ENCODE measurements at regions not wholly inside any gene's neighbourhood (a gene's known extent, or its start where the extent isn't known, plus 50 kb on each side); places are given as distances from the start of the nearest gene placed in this dataset.
"Not testable (repeated sequence)": the region's sequence is repeated elsewhere in the genome, so short reads cannot be mapped to it uniquely, and the experiment has no call there.

GRCh38 chr1:858649-859041 is 65.1 kb upstream of the SAMD11 start:
- ATAC-seq; in situ Hi-C loops (cut with MboI); SMC1A ChIA-PET (ENCODE audit: uncharacterized antibody, unreplicated experiment); H3K9ac ChIP-seq (ENCODE audit: control insufficient read depth, insufficient read depth, low read length); H4K20me1 ChIP-seq (ENCODE audit: control insufficient read depth, insufficient read depth); FAIRE-seq; POLR2A ChIA-PET; H3K27ac ChIP-seq (ENCODE audit: control insufficient read depth, insufficient read depth); H3K9me3 ChIP-seq (replicated peaks; ENCODE audit: control insufficient read depth, insufficient read depth, low read length); DNase-seq (ENCODE audit: low read depth, low spot score); intact Hi-C loops (cut with micrococcal nuclease; ENCODE audit: unreplicated experiment); H3K4me1 ChIP-seq (ENCODE audit: control insufficient read depth, insufficient read depth, low read length); H3K36me3 ChIP-seq (ENCODE audit: control insufficient read depth in 2 of 2, insufficient read depth in 2 of 2, low read length in 1 of 2); H3K4me2 ChIP-seq (ENCODE audit: control insufficient read depth, insufficient read depth); H3K27me3 ChIP-seq (replicated peaks in 1 of 2; ENCODE audit: control insufficient read depth in 2 of 2, insufficient read depth in 2 of 2, low read length in 1 of 2); H2AFZ ChIP-seq (ENCODE audit: control insufficient read depth, low read depth, low read length); H3K79me2 ChIP-seq (ENCODE audit: control insufficient read depth, insufficient read depth, low read length); H3K4me3 ChIP-seq; BruUV-seq (replicated peaks); RAD21 ChIA-PET (ENCODE audit: unreplicated experiment): not testable (repeated sequence)
- CTCF ChIA-PET: interaction anchor here (0.7 kb wide), 1 partner anchor 26 kb away, joined by 3 read pairs; no protein-coding TSS in a partner anchor
- WGBS (ENCODE audit: insufficient coverage, insufficient replicate concordance, low lambda C conversion rate, missing lambda C conversion rate): 15% methylated on average over 11 of the region's 12 CpGs

GRCh38 chr1:860941-861340 is 62.8 kb upstream of the SAMD11 start:
- H2AFZ ChIP-seq (ENCODE audit: control insufficient read depth, low read depth, low read length); H3K9ac ChIP-seq (ENCODE audit: control insufficient read depth, insufficient read depth, low read length); H3K79me2 ChIP-seq (ENCODE audit: control insufficient read depth, insufficient read depth, low read length); FAIRE-seq; RAD21 ChIA-PET (ENCODE audit: unreplicated experiment); H3K9me3 ChIP-seq (replicated peaks; ENCODE audit: control insufficient read depth, insufficient read depth, low read length); H3K27ac ChIP-seq (ENCODE audit: control insufficient read depth, insufficient read depth); H3K4me3 ChIP-seq; BruUV-seq (replicated peaks); ATAC-seq; CTCF ChIA-PET; SMC1A ChIA-PET (ENCODE audit: uncharacterized antibody, unreplicated experiment); H4K20me1 ChIP-seq (ENCODE audit: control insufficient read depth, insufficient read depth); H3K4me1 ChIP-seq (ENCODE audit: control insufficient read depth, insufficient read depth, low read length); in situ Hi-C loops (cut with MboI); intact Hi-C loops (cut with micrococcal nuclease; ENCODE audit: unreplicated experiment); POLR2A ChIA-PET; H3K27me3 ChIP-seq (replicated peaks in 1 of 2; ENCODE audit: control insufficient read depth in 2 of 2, insufficient read depth in 2 of 2, low read length in 1 of 2); H3K4me2 ChIP-seq (ENCODE audit: control insufficient read depth, insufficient read depth); H3K36me3 ChIP-seq (ENCODE audit: control insufficient read depth in 2 of 2, insufficient read depth in 2 of 2, low read length in 1 of 2); DNase-seq (ENCODE audit: low read depth, low spot score): not testable (repeated sequence)
- WGBS (ENCODE audit: insufficient coverage, insufficient replicate concordance, low lambda C conversion rate, missing lambda C conversion rate): 36% methylated on average over 9 of the region's 11 CpGs

GRCh38 chr1:861714-862113 is 62.0 kb upstream of the SAMD11 start:
- no peaks in the 10 kb centered on the region for H3K27me3 ChIP-seq (replicated peaks in 1 of 2; ENCODE audit: control insufficient read depth in 2 of 2, insufficient read depth in 2 of 2, low read length in 1 of 2)
- POLR2A ChIA-PET: no interaction called here
- H3K36me3 ChIP-seq (ENCODE audit: control insufficient read depth in 2 of 2, insufficient read depth in 2 of 2, low read length in 1 of 2): no peaks in the 10 kb centered on the region
- H2AFZ ChIP-seq (ENCODE audit: control insufficient read depth, low read depth, low read length): no peak overlapping the region
- peaks cover 12% of the 10 kb centered on the region for H3K4me1 ChIP-seq (ENCODE audit: control insufficient read depth, insufficient read depth, low read length)
- H3K4me3 ChIP-seq: no peak overlapping the region
- H3K4me2 ChIP-seq (ENCODE audit: control insufficient read depth, insufficient read depth): no peak overlapping the region
- RAD21 ChIA-PET (ENCODE audit: unreplicated experiment): no interaction called here
- SMC1A ChIA-PET (ENCODE audit: uncharacterized antibody, unreplicated experiment): no interaction called here
- intact Hi-C loops (cut with micrococcal nuclease; ENCODE audit: unreplicated experiment): no loop called here
- no peak for DNase-seq (ENCODE audit: low read depth, low spot score)
- FAIRE-seq: no peak
- CTCF ChIA-PET: no interaction called here
- H3K9me3 ChIP-seq (replicated peaks; ENCODE audit: control insufficient read depth, insufficient read depth, low read length): no peaks in the 10 kb centered on the region
- in situ Hi-C loops (cut with MboI): no loop called here
- no peaks in the 10 kb centered on the region for H3K79me2 ChIP-seq (ENCODE audit: control insufficient read depth, insufficient read depth, low read length)
- H4K20me1 ChIP-seq (ENCODE audit: control insufficient read depth, insufficient read depth): no peaks in the 10 kb centered on the region
- no TSS peak for BruUV-seq (replicated peaks)
- H3K9ac ChIP-seq (ENCODE audit: control insufficient read depth, insufficient read depth, low read length): no peak overlapping the region
- no peak for ATAC-seq
- H3K27ac ChIP-seq (ENCODE audit: control insufficient read depth, insufficient read depth): no peak overlapping the region
- TF ChIP-seq SUZ12 (IDR thresholded peaks at IDR 0.05; ENCODE audit: unreplicated experiment) (no peak), BCL3 (IDR thresholded peaks at IDR 0.05; ENCODE audit: borderline replicate concordance, insufficient read depth, low read depth, low read length, poor library complexity, severe bottlenecking) (no peak), E4F1 (IDR thresholded peaks at IDR 0.05; ENCODE audit: borderline replicate concordance, partially characterized antibody) (no peak), POU2F2 (IDR thresholded peaks at IDR 0.05; ENCODE audit: borderline replicate concordance, low read depth, low read length) (no peak), YY1 (IDR thresholded peaks at IDR 0.05; ENCODE audit: low read depth, low read length) (no peak), MEF2A (IDR thresholded peaks at IDR 0.05; ENCODE audit: insufficient read depth, low read depth, low read length) (no peak), IKZF2 (IDR thresholded peaks at IDR 0.05) (no peak)
